OCI-LY7 (cell line): ENCODE measurements at regions not wholly inside any gene's neighbourhood (a gene's known extent, or its start where the extent isn't known, plus 50 kb on each side); places are given as distances from the start of the nearest gene placed in this dataset.

Source experiments
- BruUV-seq: library from RNA; stranded (reverse); fragments of 400-500 nt; replicated peaks from 2 replicates; lab custom pipeline; 2021; lab: Mats Ljungman, UMichigan
- CTCF ChIA-PET: fragments of 300-600 bp; sonication (Branson Sonifier 250); formaldehyde crosslinking; loops from one replicate; lab custom pipeline; 2022; ENCODE audit warnings: antibody characterized with exemption; ENCODE audit not compliant: unreplicated experiment; lab: Charles Lee
- POLR2A ChIA-PET: fragments of 300-600 bp; sonication (Branson Sonifier 250); formaldehyde crosslinking; loops from one replicate; lab custom pipeline; 2022; ENCODE audit warnings: antibody characterized with exemption; lab: Charles Lee
- DNase-seq: peaks from one replicate; pipeline ENCODE4 v3.0.0-alpha.2; 2015; ENCODE audit warnings: low spot score
- H2AFZ ChIP-seq: fragments of 200-600 bp; sonication (generic), shearing (Covaris generic); 2 replicates; pipeline ENCODE4 v1.6.1; 2014; ENCODE audit warnings: mild to moderate bottlenecking, antibody characterized with exemption, low read length, moderate library complexity
- H3K27ac ChIP-seq: fragments of 200-600 bp; sonication (generic); 2 replicates; pipeline ENCODE4 v1.5.1; 2014; ENCODE audit warnings: mixed run types, low read depth, mild to moderate bottlenecking, moderate library complexity, low read length, inconsistent platforms; ENCODE audit not compliant: poor library complexity, severe bottlenecking
- H3K36me3 ChIP-seq: fragments of 200-600 bp; sonication (generic); 2 replicates; pipeline ENCODE4 v1.6.1; 2014; ENCODE audit warnings: mild to moderate bottlenecking, antibody characterized with exemption, low read length, moderate library complexity, mixed read lengths; ENCODE audit not compliant: insufficient read depth
- H3K4me1 ChIP-seq: fragments of 200-600 bp; sonication (generic); 2 replicates; pipeline ENCODE4 v1.5.1; 2014; ENCODE audit warnings: mild to moderate bottlenecking, low read length; ENCODE audit not compliant: insufficient read depth, poor library complexity, severe bottlenecking
- H3K4me2 ChIP-seq: fragments of 200-600 bp; sonication (generic); 2 replicates; pipeline ENCODE4 v1.6.1; 2014; ENCODE audit warnings: mild to moderate bottlenecking, low read length
- H3K4me3 ChIP-seq: fragments of 200-600 bp; sonication (generic); 2 replicates; pipeline ENCODE4 v1.5.1; 2014; ENCODE audit warnings: mild to moderate bottlenecking, low read depth, low read length; ENCODE audit not compliant: poor library complexity, severe bottlenecking
- H3K79me2 ChIP-seq: fragments of 200-600 bp; sonication (generic); 2 replicates; pipeline ENCODE4 v1.6.1; 2016; ENCODE audit warnings: low read depth, mild to moderate bottlenecking, low read length, moderate library complexity, mixed read lengths; ENCODE audit not compliant: insufficient read depth
- H3K9me2 ChIP-seq: fragments of 200-600 bp; sonication (generic); 2 replicates; pipeline ENCODE4 v1.6.1; 2016; ENCODE audit warnings: mild to moderate bottlenecking, low read length, mixed read lengths; ENCODE audit not compliant: insufficient read depth
- H3K9me3 ChIP-seq: fragments of 200-600 bp; sonication (generic); 2 replicates; pipeline ENCODE4 v1.6.1; 2014; ENCODE audit warnings: mild to moderate bottlenecking, mixed run types, low read length, mixed read lengths
- H4K20me1 ChIP-seq: fragments of 200-600 bp; sonication (generic); 2 replicates; pipeline ENCODE4 v1.6.1; 2014; ENCODE audit warnings: mild to moderate bottlenecking, antibody characterized with exemption, low read length, moderate library complexity, mixed read lengths; ENCODE audit not compliant: insufficient read depth
- EZH2phosphoT487 ChIP-seq: fragments of 200-600 bp; sonication (generic); IDR thresholded peaks from 2 replicates; pipeline ENCODE4 v1.6.1; 2018; ENCODE audit warnings: low read depth, borderline replicate concordance, mild to moderate bottlenecking, mixed run types, antibody characterized with exemption, low read length, moderate library complexity, mixed read lengths
- intact Hi-C: fragments of 100-400 bp; cut with micrococcal nuclease; formaldehyde crosslinking; loops from one replicate; pipeline ENCODE4 v1.10.0; 2022; ENCODE audit not compliant: unreplicated experiment
- TF ChIP-seq, protein P1 (sequence below): fragments of 200-600 bp; sonication (generic); conservative IDR thresholded peaks from 2 replicates; pipeline ENCODE4 v1.5.1; 2014; ENCODE audit warnings: mild to moderate bottlenecking, antibody characterized with exemption, low read length, moderate library complexity, mixed read lengths

DNA sequence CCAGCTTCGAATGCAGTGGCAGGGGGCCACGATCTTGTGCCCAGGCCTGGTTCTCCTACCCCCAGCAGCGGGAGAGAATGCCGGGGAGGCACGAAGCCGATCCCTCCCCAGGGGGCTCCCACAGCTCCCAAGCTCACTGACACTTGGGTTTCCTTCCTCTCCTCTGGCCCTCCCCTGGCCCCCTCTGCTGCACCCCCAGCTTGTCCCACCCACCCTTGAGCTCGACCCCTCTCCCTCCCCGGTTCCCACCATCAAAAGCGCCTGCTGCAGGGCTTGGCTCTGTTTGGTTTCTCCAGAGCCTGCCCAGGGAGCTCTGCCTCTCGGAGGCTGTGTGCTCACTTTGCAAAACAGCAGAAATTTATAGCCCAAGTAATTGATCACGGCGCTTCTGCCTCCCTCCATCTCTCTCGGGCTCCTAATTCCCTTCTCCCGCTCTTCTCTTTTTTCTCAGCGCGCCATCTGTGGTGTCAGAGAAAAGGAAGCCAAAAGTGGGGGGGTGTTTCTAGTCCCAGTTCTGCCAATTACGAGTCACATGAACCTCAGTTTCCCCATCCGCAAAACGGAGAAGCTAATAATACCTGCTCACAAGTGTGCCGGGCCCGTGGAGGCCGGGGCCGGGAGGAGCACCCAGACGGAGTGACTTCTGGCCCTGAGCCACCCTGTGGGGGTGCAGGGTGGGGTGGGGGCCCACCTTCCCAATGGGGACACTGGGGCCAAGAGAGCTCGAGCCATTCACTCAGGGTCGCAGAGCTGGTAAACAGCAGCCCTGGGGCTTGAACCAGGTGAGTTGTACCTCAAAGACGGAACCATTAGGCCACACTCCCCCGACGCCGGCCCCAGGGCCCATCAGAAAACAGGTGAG, 141.2 kb upstream of the IER5L start:
- H3K27ac ChIP-seq: no peak overlapping the region
- no peaks in the 10 kb centered on the region for H4K20me1 ChIP-seq
- H3K9me2 ChIP-seq: no peaks in the 10 kb centered on the region
- ChIA-PET CTCF (interaction anchor here (0.5 to 0.6 kb wide), 3 partner anchors 12 to 189 kb away, joined by 3 to 8 read pairs (median 3); no protein-coding TSS in a partner anchor), POLR2A (interaction anchor here (0.6 kb wide), 1 partner anchor 1437 kb away, joined by 4 read pairs; no protein-coding TSS in a partner anchor)
- H3K36me3 ChIP-seq: no peaks in the 10 kb centered on the region
- H3K4me3 ChIP-seq: no peak overlapping the region
- TF ChIP-seq, protein P1, sequence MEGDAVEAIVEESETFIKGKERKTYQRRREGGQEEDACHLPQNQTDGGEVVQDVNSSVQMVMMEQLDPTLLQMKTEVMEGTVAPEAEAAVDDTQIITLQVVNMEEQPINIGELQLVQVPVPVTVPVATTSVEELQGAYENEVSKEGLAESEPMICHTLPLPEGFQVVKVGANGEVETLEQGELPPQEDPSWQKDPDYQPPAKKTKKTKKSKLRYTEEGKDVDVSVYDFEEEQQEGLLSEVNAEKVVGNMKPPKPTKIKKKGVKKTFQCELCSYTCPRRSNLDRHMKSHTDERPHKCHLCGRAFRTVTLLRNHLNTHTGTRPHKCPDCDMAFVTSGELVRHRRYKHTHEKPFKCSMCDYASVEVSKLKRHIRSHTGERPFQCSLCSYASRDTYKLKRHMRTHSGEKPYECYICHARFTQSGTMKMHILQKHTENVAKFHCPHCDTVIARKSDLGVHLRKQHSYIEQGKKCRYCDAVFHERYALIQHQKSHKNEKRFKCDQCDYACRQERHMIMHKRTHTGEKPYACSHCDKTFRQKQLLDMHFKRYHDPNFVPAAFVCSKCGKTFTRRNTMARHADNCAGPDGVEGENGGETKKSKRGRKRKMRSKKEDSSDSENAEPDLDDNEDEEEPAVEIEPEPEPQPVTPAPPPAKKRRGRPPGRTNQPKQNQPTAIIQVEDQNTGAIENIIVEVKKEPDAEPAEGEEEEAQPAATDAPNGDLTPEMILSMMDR: no peak
- no peak for TF ChIP-seq EZH2phosphoT487
- peaks cover 10% of the 10 kb centered on the region for H3K4me1 ChIP-seq
- DNase-seq: no peak
- no peak overlapping the region for H3K4me2 ChIP-seq
- no peak overlapping the region for H2AFZ ChIP-seq
- H3K9me3 ChIP-seq: no peaks in the 10 kb centered on the region
- no TSS peak for BruUV-seq
- intact Hi-C loops: no loop called here
- no peaks in the 10 kb centered on the region for H3K79me2 ChIP-seq

DNA sequence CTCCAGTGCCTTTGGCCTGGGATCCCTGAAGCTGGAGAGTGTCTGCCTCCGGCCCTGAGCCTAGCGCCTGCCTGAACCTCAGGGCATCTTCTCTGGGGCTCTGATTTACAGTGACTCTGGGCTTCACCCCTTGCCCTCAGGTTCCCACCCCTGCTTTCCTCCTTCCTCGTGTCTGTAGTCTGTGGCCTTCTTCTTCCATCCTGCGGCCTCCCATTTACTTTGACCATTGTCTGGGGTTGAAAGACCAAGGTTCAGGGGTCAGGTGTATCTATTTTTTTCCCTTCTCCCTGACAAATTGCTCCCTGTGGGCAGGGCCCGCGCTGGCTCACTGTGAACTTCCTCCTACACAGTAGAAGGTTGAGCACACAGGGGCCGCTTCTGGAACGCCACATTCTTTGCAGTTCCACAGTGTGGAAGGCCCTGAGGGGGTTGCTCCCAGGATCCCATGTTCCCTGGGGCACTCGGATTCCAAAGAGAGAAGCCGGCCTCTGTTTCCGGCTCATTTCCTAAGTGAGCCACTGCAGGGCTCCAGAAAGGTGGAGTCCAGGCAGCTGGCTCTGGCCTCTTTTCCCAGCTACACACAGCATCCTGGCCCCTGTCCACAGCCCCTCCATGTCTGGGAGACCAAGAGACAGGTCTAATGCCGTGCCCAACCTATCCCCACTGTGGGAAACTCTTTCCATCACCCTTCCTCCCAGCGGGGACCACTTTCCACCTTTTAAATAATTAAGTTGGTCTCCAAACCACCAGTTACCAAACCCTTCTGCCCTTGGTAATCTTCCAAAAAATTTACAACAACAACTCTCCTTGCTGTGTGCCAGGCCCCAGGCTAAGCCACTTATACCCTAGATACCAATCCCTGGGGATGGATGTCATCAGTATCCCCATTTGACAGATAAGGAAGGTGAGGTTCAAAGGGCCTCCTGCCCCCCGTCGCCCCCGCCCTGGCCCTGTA, 140.3 kb upstream of the IER5L start:
- DNase-seq: no peak
- peaks cover 10% of the 10 kb centered on the region for H3K4me1 ChIP-seq
- ChIA-PET CTCF (no interaction called here), POLR2A (interaction anchor here (1.2 kb wide), 1 partner anchor 11 kb away, joined by 4 read pairs; no protein-coding TSS in a partner anchor)
- H4K20me1 ChIP-seq: no peaks in the 10 kb centered on the region
- no peaks in the 10 kb centered on the region for H3K9me3 ChIP-seq
- intact Hi-C loops: no loop called here
- no peak overlapping the region for H2AFZ ChIP-seq
- H3K79me2 ChIP-seq: no peaks in the 10 kb centered on the region
- no peaks in the 10 kb centered on the region for H3K36me3 ChIP-seq
- TF ChIP-seq, protein P1: no peak
- TF ChIP-seq EZH2phosphoT487: no peak
- H3K27ac ChIP-seq: no peak overlapping the region
- H3K4me2 ChIP-seq: no peak overlapping the region
- no TSS peak for BruUV-seq
- H3K9me2 ChIP-seq: no peaks in the 10 kb centered on the region
- H3K4me3 ChIP-seq: no peak overlapping the region
